Left lung (tissue), 4 donors: ENCODE measurements at regions not wholly inside any gene's neighbourhood (a gene's known extent, or its start where the extent isn't known, plus 50 kb on each side); places are given as distances from the start of the nearest gene placed in this dataset.
A peak's percentile ranks its signal among the peaks of the same experiment; 100 is the strongest.

Source experiments
- ATAC-seq: fragments of 200-7000 bp; cut with Tn5 transposase; one replicate; pipeline ENCODE4 v1.9.1; 2020; ENCODE audit warnings: moderate library complexity
- DNase-seq, 4 donors: peaks; one replicate each; pipeline ENCODE4 v3.0.0-alpha.2; 2013 to 2020
- H3K27ac ChIP-seq, 2 donors: fragments of 200-600 bp; sonication (generic) in 1 of 2; one replicate each; pipeline versions ENCODE4 v1.5.0 to v1.8.0; 2020 to 2021
- H3K27me3 ChIP-seq, 2 donors: fragments of 200-600 bp; sonication (generic) in 1 of 2; one replicate each; pipeline versions ENCODE4 v1.5.0 to v1.8.0; 2020 to 2021
- H3K36me3 ChIP-seq, 2 donors: fragments of 200-600 bp; sonication (generic) in 1 of 2; one replicate each; pipeline versions ENCODE4 v1.5.0 to v1.8.0; 2020 to 2021
- H3K4me1 ChIP-seq, 2 donors: fragments of 200-600 bp; one replicate each; pipeline ENCODE4 v1.8.0; 2021
- H3K4me3 ChIP-seq, 2 donors: fragments of 200-600 bp; sonication (generic) in 1 of 2; one replicate each; pipeline versions ENCODE4 v1.5.0 to v1.8.0; 2020 to 2021; ENCODE audit warnings: mild to moderate bottlenecking in 1 of 2
- H3K9me3 ChIP-seq, 2 donors: fragments of 200-600 bp; sonication (generic) in 1 of 2; one replicate each; pipeline versions ENCODE4 v1.5.0 to v1.8.0; 2020 to 2021
- CTCF ChIP-seq, 2 donors: fragments of 200-600 bp; sonication (generic) in 1 of 2; IDR thresholded peaks; one replicate each; pipeline versions ENCODE4 v1.5.0 to v1.8.0; 2021; ENCODE audit warnings: antibody characterized with exemption in 2 of 2
- intact Hi-C, 2 donors: fragments of 100-400 bp; cut with DNase I; formaldehyde crosslinking; loops; one replicate each; pipeline versions ENCODE4 v1.11.2 to v1.14.2; 2022
- donor health status: DM: no; HTN: yes; CAD: no.
- donor health status: DM: no; HTN: no; CAD: no.

- Histone ChIP-seq H3K36me3 (no peaks in the 10 kb centered on the region), H3K27ac (peak overlapping the region; percentile 7 to 16), H3K27me3 (no peaks in the 10 kb centered on the region), H3K9me3 (peaks cover 0 to 10% of the 10 kb centered on the region in 2 donors), H3K4me1 (peaks cover 25 to 41% of the 10 kb centered on the region in 2 donors), H3K4me3 (no peak overlapping the region)
- DNase-seq = peak in 1 of 4 donors; percentile 34
- no peak for TF ChIP-seq CTCF (IDR thresholded peaks at IDR 0.05)
- ATAC-seq = peak; percentile 61
- intact Hi-C loops = no loop called here
Measured at GRCh38 chr5:125409234-125409860, 662.9 kb upstream of the ZNF608 start.

GRCh38 chr5:125409861-125410536 lies 663.6 kb upstream of the ZNF608 start:
- peak in 1 of 4 donors; percentile 14 for DNase-seq
- no peaks in the 10 kb centered on the region for H3K36me3 ChIP-seq
- H3K4me3 ChIP-seq = no peak overlapping the region
- no peaks in the 10 kb centered on the region for H3K27me3 ChIP-seq
- intact Hi-C loops = no loop called here
- peaks cover 25 to 41% of the 10 kb centered on the region in 2 donors for H3K4me1 ChIP-seq
- no peak for TF ChIP-seq CTCF (IDR thresholded peaks at IDR 0.05)
- peaks cover 0 to 10% of the 10 kb centered on the region in 2 donors for H3K9me3 ChIP-seq
- H3K27ac ChIP-seq = peak overlapping the region; percentile 7 to 50
- no peak for ATAC-seq

GRCh38 chr5:125410537-125411070 lies 664.2 kb upstream of the ZNF608 start:
- Histone ChIP-seq H3K27me3 (no peaks in the 10 kb centered on the region), H3K4me3 (no peak overlapping the region), H3K4me1 (peaks cover 25 to 41% of the 10 kb centered on the region in 2 donors), H3K9me3 (peaks cover 0 to 6% of the 10 kb centered on the region in 2 donors), H3K27ac (peak overlapping the region in 1 of 2 donors; percentile 50), H3K36me3 (no peaks in the 10 kb centered on the region)
- ATAC-seq (peak; percentile 11), DNase-seq (peak in 2 of 4 donors; percentile 18 to 36)
- intact Hi-C loops = no loop called here
- no peak for TF ChIP-seq CTCF (IDR thresholded peaks at IDR 0.05)

- no peaks in the 10 kb centered on the region for H3K36me3 ChIP-seq
- no peaks in the 10 kb centered on the region for H3K27me3 ChIP-seq
- DNase-seq (peak in 2 of 4 donors; percentile 35 to 50), ATAC-seq (peak; percentile 4)
- H3K27ac ChIP-seq = peak overlapping the region in 1 of 2 donors; percentile 50
- H3K9me3 ChIP-seq = peaks cover 0 to 3% of the 10 kb centered on the region in 2 donors
- intact Hi-C loops = no loop called here
- peaks cover 25 to 41% of the 10 kb centered on the region in 2 donors for H3K4me1 ChIP-seq
- no peak overlapping the region for H3K4me3 ChIP-seq
- TF ChIP-seq CTCF (IDR thresholded peaks at IDR 0.05) = no peak
Measured at GRCh38 chr5:125411071-125411743, 664.8 kb upstream of the ZNF608 start.
